Smooth muscle cell (in vitro differentiated cells): ENCODE measurements at regions not wholly inside any gene's neighbourhood (a gene's known extent, or its start where the extent isn't known, plus 50 kb on each side); places are given as distances from the start of the nearest gene placed in this dataset.

Source experiments
- DNase-seq: peaks from one replicate; lab custom pipeline; 2025; ENCODE audit not compliant: unreplicated experiment; lab: John Stamatoyannopoulos, UW
- H2AFZ ChIP-seq: fragments of 200-600 bp; sonication (generic); 2 replicates; pipeline ENCODE4 v1.6.0; 2016; ENCODE audit warnings: antibody characterized with exemption, low read depth, mild to moderate bottlenecking
- H3F3A ChIP-seq: fragments of 200-600 bp; sonication (generic); 2 replicates; pipeline ENCODE4 v1.6.0; 2017; ENCODE audit warnings: antibody characterized with exemption, low read depth
- H3K27ac ChIP-seq: fragments of 200-600 bp; sonication (generic); 2 replicates; pipeline ENCODE4 v1.5.1; 2016; ENCODE audit warnings: low read depth, mild to moderate bottlenecking
- H3K27me3 ChIP-seq: fragments of 200-600 bp; sonication (generic); 2 replicates; pipeline ENCODE4 v1.6.1; 2016; ENCODE audit warnings: low read depth, mild to moderate bottlenecking
- H3K36me3 ChIP-seq: fragments of 200-600 bp; sonication (generic); 2 replicates; pipeline ENCODE4 v1.5.1; 2016; ENCODE audit warnings: low read depth
- H3K4me1 ChIP-seq: fragments of 200-600 bp; sonication (generic); 2 replicates; pipeline ENCODE4 v1.5.1; 2016; ENCODE audit warnings: low read depth
- H3K4me2 ChIP-seq: fragments of 200-600 bp; sonication (generic); 2 replicates; pipeline ENCODE4 v1.6.0; 2016; ENCODE audit warnings: mild to moderate bottlenecking
- H3K4me3 ChIP-seq: fragments of 200-600 bp; sonication (generic); 2 replicates; pipeline ENCODE4 v1.5.1; 2016; ENCODE audit warnings: mild to moderate bottlenecking
- H3K79me2 ChIP-seq: fragments of 200-600 bp; sonication (generic); 2 replicates; pipeline ENCODE4 v1.6.0; 2016; ENCODE audit warnings: low read depth, mild to moderate bottlenecking
- H3K9ac ChIP-seq: fragments of 200-600 bp; sonication (generic); 2 replicates; pipeline ENCODE4 v1.6.0; 2016; ENCODE audit warnings: low read depth
- H3K9me3 ChIP-seq: fragments of 200-600 bp; sonication (generic); replicated peaks from 2 replicates; pipeline ENCODE4 v1.5.1; 2016; ENCODE audit warnings: low read depth
- H4K20me1 ChIP-seq: fragments of 200-600 bp; sonication (generic); 2 replicates; pipeline ENCODE4 v1.6.0; 2016; ENCODE audit warnings: low read depth
- WGBS: methylation state at CpG from one replicate; pipeline ENCODE4 v1.1.7; 2016; ENCODE audit warnings: low lambda C conversion rate; 5-methylcytosine and 5-hydroxymethylcytosine counted together
- TF ChIP-seq, protein P1 (sequence below): fragments of 200-600 bp; sonication (generic); IDR thresholded peaks from 2 replicates; pipeline ENCODE4 v1.5.1; 2017; ENCODE audit warnings: borderline replicate concordance, mild to moderate bottlenecking, antibody characterized with exemption; ENCODE audit not compliant: insufficient read depth, poor library complexity, severe bottlenecking

DNA sequence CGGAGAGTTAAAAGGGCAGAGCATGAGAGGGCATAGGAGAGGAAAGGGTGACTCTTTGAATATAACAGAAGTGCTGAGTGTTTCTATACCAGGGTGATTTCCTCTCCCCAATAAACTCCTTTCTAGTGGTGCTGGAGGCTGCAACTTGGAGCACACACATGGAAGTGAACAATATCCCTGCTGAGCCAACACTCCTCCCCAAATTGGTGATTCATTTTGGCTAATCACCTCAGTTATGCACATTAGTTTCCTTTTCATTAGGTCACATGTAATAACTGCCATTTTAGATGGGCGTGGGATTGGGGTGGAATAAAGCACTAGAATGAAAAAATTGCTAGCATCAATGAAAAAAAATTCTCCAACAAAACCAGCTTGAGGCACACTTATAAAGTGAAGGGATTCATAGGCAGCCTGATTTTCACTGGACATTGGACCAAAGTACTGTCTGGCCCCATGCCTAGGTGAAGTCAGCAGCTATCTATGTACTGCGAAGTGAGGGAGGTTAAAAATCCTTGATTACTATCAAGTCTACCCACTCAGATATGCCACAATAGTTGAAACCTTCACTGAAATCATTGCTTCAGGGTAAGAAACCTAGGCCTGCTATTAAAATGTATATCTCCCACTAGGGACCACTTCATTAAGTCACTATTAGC, 174.0 kb downstream of the GLUD2 start:
- Histone ChIP-seq H3K9ac (no peak overlapping the region), H3K27me3 (no peaks in the 10 kb centered on the region), H3F3A (no peaks in the 10 kb centered on the region), H4K20me1 (no peaks in the 10 kb centered on the region), H2AFZ (no peak overlapping the region), H3K36me3 (no peaks in the 10 kb centered on the region), H3K27ac (no peak overlapping the region), H3K79me2 (no peaks in the 10 kb centered on the region), H3K4me1 (no peaks in the 10 kb centered on the region), H3K4me3 (no peak overlapping the region), H3K4me2 (no peak overlapping the region), H3K9me3 (no peaks in the 10 kb centered on the region)
- TF ChIP-seq, protein P1, sequence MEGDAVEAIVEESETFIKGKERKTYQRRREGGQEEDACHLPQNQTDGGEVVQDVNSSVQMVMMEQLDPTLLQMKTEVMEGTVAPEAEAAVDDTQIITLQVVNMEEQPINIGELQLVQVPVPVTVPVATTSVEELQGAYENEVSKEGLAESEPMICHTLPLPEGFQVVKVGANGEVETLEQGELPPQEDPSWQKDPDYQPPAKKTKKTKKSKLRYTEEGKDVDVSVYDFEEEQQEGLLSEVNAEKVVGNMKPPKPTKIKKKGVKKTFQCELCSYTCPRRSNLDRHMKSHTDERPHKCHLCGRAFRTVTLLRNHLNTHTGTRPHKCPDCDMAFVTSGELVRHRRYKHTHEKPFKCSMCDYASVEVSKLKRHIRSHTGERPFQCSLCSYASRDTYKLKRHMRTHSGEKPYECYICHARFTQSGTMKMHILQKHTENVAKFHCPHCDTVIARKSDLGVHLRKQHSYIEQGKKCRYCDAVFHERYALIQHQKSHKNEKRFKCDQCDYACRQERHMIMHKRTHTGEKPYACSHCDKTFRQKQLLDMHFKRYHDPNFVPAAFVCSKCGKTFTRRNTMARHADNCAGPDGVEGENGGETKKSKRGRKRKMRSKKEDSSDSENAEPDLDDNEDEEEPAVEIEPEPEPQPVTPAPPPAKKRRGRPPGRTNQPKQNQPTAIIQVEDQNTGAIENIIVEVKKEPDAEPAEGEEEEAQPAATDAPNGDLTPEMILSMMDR, result no peak
- 70% methylated on average over 3 of the region's 3 CpGs for WGBS
- DNase-seq, result no peak

DNA sequence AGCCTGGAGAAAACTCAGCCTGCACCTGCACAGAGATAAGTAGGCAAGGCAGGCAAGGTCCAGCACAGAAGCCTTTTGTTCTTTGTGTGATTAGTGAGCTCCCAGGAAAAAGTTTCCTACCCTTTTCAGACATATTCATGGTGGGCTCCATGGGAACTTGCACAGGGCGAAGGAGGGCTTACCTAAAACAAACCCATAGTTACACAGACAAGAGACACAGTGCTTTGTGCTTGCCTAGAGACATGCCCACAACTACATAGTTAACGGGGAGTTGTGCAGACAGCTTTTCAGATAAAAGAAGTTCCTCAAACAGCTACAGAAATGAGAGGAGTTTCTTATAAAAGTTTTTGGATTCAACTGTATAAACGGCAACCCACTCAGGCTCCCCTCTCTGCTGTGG, 180.5 kb downstream of the GLUD2 start:
- H3K4me1 ChIP-seq, result no peaks in the 10 kb centered on the region
- DNase-seq, result no peak
- no peaks in the 10 kb centered on the region for H3K79me2 ChIP-seq
- H3K9me3 ChIP-seq, result no peaks in the 10 kb centered on the region
- H3K9ac ChIP-seq, result no peak overlapping the region
- H3K36me3 ChIP-seq, result no peaks in the 10 kb centered on the region
- H3F3A ChIP-seq, result no peaks in the 10 kb centered on the region
- TF ChIP-seq, protein P1, result no peak
- H3K4me2 ChIP-seq, result no peak overlapping the region
- no peak overlapping the region for H2AFZ ChIP-seq
- no peaks in the 10 kb centered on the region for H3K27me3 ChIP-seq
- H4K20me1 ChIP-seq, result no peaks in the 10 kb centered on the region
- H3K4me3 ChIP-seq, result no peak overlapping the region
- H3K27ac ChIP-seq, result no peak overlapping the region
- 74% methylated on average over 3 of the region's 3 CpGs for WGBS

DNA sequence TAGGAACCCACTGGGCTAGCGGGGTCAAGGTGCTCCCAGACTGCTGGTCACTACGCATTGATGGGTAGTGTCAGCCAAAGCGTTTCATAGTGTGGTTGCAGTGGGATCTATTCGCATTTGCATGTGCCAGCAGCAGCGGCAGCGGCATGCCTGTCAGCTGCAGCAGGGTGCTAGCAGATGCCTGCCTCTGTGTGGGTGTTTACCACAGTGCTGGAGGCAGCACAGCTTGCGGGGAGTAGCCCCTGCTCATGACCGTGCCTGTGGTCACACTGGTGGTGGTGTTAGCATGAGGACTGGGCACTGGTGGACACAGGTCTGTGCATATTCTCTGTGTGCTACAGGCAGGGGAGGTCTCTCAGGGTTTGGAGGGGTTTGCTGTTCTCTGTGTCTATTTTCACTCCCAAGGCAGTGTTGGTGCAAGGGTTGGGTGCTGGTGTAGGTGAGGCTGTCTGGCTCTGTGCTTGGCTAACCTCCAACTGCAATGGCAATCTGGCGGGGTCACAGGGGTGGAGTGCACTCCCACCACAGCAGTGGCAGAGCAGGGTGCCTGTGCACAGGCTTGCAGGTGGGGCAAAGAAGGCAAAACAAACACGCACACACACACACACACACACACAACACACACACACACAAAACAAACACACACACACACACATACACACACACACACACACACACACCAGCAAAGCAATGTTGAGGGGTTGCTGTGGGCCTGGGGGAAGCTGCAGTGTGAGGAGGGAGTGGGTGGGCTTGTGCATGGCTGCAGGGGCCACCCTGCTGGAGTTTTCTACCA, 184.4 kb downstream of the GLUD2 start:
- Histone ChIP-seq H3K9me3 (no peaks in the 10 kb centered on the region), H3K9ac (no peak overlapping the region), H3K4me1 (no peaks in the 10 kb centered on the region), H3K36me3 (no peaks in the 10 kb centered on the region), H4K20me1 (no peaks in the 10 kb centered on the region), H3F3A (no peaks in the 10 kb centered on the region), H3K27ac (no peak overlapping the region), H3K27me3 (no peaks in the 10 kb centered on the region), H3K79me2 (no peaks in the 10 kb centered on the region), H3K4me2 (no peak overlapping the region), H2AFZ (no peak overlapping the region), H3K4me3 (no peak overlapping the region)
- WGBS, result 77% methylated on average over 10 of the region's 10 CpGs
- TF ChIP-seq, protein P1, result no peak
- DNase-seq, result no peak
